Activated CD8-positive, alpha-beta T cell treated with anti-CD3 and anti-CD28 coated beads for 36 hours (primary cell): ENCODE measurements at regions not wholly inside any gene's neighbourhood (a gene's known extent, or its start where the extent isn't known, plus 50 kb on each side); places are given as distances from the start of the nearest gene placed in this dataset.

ENCODE experiments used
- ATAC-seq: fragments of 200-7000 bp; cut with Tn5 transposase; one replicate; pipeline ENCODE4 v1.10.0; 2021; ENCODE audit warnings: mild to moderate bottlenecking, moderate library complexity
- CTCF ChIA-PET: fragments of 350-600 bp; sonication (Branson Sonifier 250); formaldehyde crosslinking; loops from one replicate; lab custom pipeline; 2021; ENCODE audit warnings: antibody characterized with exemption; lab: Charles Lee
- POLR2A ChIA-PET: fragments of 350-600 bp; sonication (Branson Sonifier 250); formaldehyde crosslinking; loops from one replicate; lab custom pipeline; 2021; ENCODE audit warnings: antibody characterized with exemption; lab: Charles Lee
- DNase-seq: peaks from one replicate; pipeline ENCODE4 v3.0.0-alpha.2; 2020
- H3K27ac Mint-ChIP-seq: one replicate; pipeline ENCODE4 v1.8.0; 2021; ENCODE audit warnings: mild to moderate bottlenecking, mixed read lengths
- H3K27me3 Mint-ChIP-seq: one replicate; pipeline ENCODE4 v1.8.0; 2021; ENCODE audit warnings: mixed read lengths
- H3K36me3 Mint-ChIP-seq: one replicate; pipeline ENCODE4 v1.8.0; 2021; ENCODE audit warnings: low read depth, mixed read lengths
- H3K4me1 Mint-ChIP-seq: one replicate; pipeline ENCODE4 v1.8.0; 2021; ENCODE audit warnings: low read depth, mixed read lengths
- H3K4me3 Mint-ChIP-seq: one replicate; pipeline ENCODE4 v1.8.0; 2021; ENCODE audit warnings: mild to moderate bottlenecking, moderate library complexity, mixed read lengths
- H3K9me3 Mint-ChIP-seq: one replicate; pipeline ENCODE4 v1.8.0; 2021; ENCODE audit warnings: mixed read lengths
- CTCF ChIP-seq: fragments of 200-600 bp; IDR thresholded peaks from one replicate; pipeline ENCODE4 v1.8.0; 2022; ENCODE audit warnings: antibody characterized with exemption, mild to moderate bottlenecking
- intact Hi-C: fragments of 100-400 bp; cut with micrococcal nuclease; formaldehyde crosslinking; loops from one replicate; pipeline ENCODE4 v1.10.0; 2022

GRCh38 chr6:1023229-1023628 lies 288.7 kb upstream of the FOXQ1 start:
- Mint-ChIP-seq H3K9me3 (peaks cover 3% of the 10 kb centered on the region), H3K36me3 (no peaks in the 10 kb centered on the region), H3K4me3 (no peak overlapping the region), H3K4me1 (no peaks in the 10 kb centered on the region), H3K27ac (no peak overlapping the region), H3K27me3 (peaks cover 6% of the 10 kb centered on the region)
- DNase-seq = no peak
- no peak for ATAC-seq
- ChIA-PET POLR2A (interaction anchor here (0.7 kb wide), 1 partner anchor 11 kb away, joined by 3 read pairs; no protein-coding TSS in a partner anchor), CTCF (no interaction called here)
- intact Hi-C loops = no loop called here
- no peak for TF ChIP-seq CTCF

GRCh38 chr6:1022719-1023118 lies 289.2 kb upstream of the FOXQ1 start:
- no peak overlapping the region for H3K4me3 Mint-ChIP-seq
- ATAC-seq (no peak), DNase-seq (no peak)
- POLR2A ChIA-PET = no interaction called here
- H3K9me3 Mint-ChIP-seq = peaks cover 3% of the 10 kb centered on the region
- H3K27me3 Mint-ChIP-seq = peaks cover 6% of the 10 kb centered on the region
- no peak for TF ChIP-seq CTCF
- H3K4me1 Mint-ChIP-seq = no peaks in the 10 kb centered on the region
- no peak overlapping the region for H3K27ac Mint-ChIP-seq
- CTCF ChIA-PET = no interaction called here
- intact Hi-C loops = no loop called here
- no peaks in the 10 kb centered on the region for H3K36me3 Mint-ChIP-seq

- Mint-ChIP-seq H3K36me3 (no peaks in the 10 kb centered on the region), H3K9me3 (peaks cover 3% of the 10 kb centered on the region), H3K27ac (no peak overlapping the region), H3K4me3 (no peak overlapping the region), H3K27me3 (peaks cover 8% of the 10 kb centered on the region), H3K4me1 (no peaks in the 10 kb centered on the region)
- intact Hi-C loops = no loop called here
- ChIA-PET CTCF (no interaction called here), POLR2A (no interaction called here)
- TF ChIP-seq CTCF = no peak
- ATAC-seq (no peak), DNase-seq (no peak)
These were observed 291.1 kb upstream of the FOXQ1 start for GRCh38 chr6:1020837-1021236.

GRCh38 chr6:1020133-1020532 lies 291.8 kb upstream of the FOXQ1 start:
- POLR2A ChIA-PET = interaction anchor here (1.0 kb wide), 1 partner anchor 28 kb away, joined by 3 read pairs; no protein-coding TSS in a partner anchor
- peaks cover 3% of the 10 kb centered on the region for H3K9me3 Mint-ChIP-seq
- intact Hi-C loops = no loop called here
- no peak for TF ChIP-seq CTCF
- H3K27ac Mint-ChIP-seq = no peak overlapping the region
- H3K4me3 Mint-ChIP-seq = no peak overlapping the region
- H3K36me3 Mint-ChIP-seq = no peaks in the 10 kb centered on the region
- ATAC-seq (no peak), DNase-seq (no peak)
- H3K4me1 Mint-ChIP-seq = no peaks in the 10 kb centered on the region
- H3K27me3 Mint-ChIP-seq = peaks cover 8% of the 10 kb centered on the region
- CTCF ChIA-PET = no interaction called here

GRCh38 chr6:1018041-1018440 lies 293.9 kb upstream of the FOXQ1 start:
- intact Hi-C loops = no loop called here
- Mint-ChIP-seq H3K27ac (no peak overlapping the region), H3K4me3 (no peak overlapping the region), H3K27me3 (peaks cover 6% of the 10 kb centered on the region), H3K4me1 (no peaks in the 10 kb centered on the region), H3K36me3 (no peaks in the 10 kb centered on the region), H3K9me3 (peaks cover 3% of the 10 kb centered on the region)
- DNase-seq (no peak), ATAC-seq (no peak)
- CTCF ChIA-PET = interaction anchor here (1.1 kb wide), 1 partner anchor 221 kb away, joined by 3 read pairs; no protein-coding TSS in a partner anchor
- no peak for TF ChIP-seq CTCF
- POLR2A ChIA-PET = no interaction called here
